ENCODE measurements at regions not wholly inside any gene's neighbourhood (a gene's known extent, or its start where the extent isn't known, plus 50 kb on each side); places are given as distances from the start of the nearest gene placed in this dataset.
"Not testable (repeated sequence)": the region's sequence is repeated elsewhere in the genome, so short reads cannot be mapped to it uniquely, and the experiment has no call there.

- not testable (repeated sequence) for TF ChIP-seq ZC3H11A (IDR thresholded peaks at IDR 0.05); USF2 (IDR thresholded peaks at IDR 0.05); FOSB (CRISPR knock-in tag; IDR thresholded peaks at IDR 0.05)
Observed at GRCh38 chr15:81822587-81822986, 223.2 kb downstream of the MEX3B start.

Measured in A549 (cell line).